SH-SY5Y (cell line): ENCODE measurements at regions not wholly inside any gene's neighbourhood (a gene's known extent, or its start where the extent isn't known, plus 50 kb on each side); places are given as distances from the start of the nearest gene placed in this dataset.

Experiments used
- GATA2 ChIP-seq: IDR thresholded peaks from 2 replicates; pipeline ENCODE4 v1.6.1; 2011; ENCODE audit warnings: mild to moderate bottlenecking, low read depth, low read length
- GATA3 ChIP-seq: IDR thresholded peaks from 2 replicates; pipeline ENCODE4 v1.6.1; 2011; ENCODE audit warnings: low read depth, mild to moderate bottlenecking, low read length, moderate library complexity

DNA sequence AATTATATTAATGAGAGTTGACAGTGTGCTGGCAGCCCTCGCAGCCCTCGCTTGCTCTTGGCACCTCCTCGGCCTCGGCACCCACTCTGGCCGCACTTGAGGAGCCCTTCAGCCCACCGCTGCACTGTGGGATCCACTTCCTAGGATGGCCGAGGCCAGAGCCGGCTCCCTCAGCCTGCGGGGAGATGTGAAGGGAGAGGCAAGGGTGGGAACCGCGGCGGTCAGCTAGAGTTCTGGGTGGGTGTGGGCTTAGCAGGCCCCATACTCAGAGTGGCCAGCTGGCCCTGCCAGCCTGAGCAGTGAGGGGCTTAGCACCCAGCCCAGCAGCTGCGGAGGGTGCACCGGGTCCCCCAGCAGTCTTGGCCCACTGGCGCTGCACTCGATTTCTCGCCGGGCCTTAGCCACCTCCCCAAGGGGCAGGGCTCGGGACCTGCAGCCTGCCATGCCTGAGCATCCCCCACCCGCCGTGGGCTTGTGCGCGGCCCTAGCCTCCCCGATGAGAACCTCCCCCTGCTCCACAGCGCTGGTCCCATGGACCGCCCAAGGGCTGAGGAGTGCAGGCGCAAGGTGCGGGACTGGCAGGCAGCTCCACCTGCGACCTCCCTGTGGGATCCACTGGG is 68.2 kb upstream of the LRRTM4 start:
- TF ChIP-seq GATA3 (no peak), GATA2 (no peak)
